ENCODE measurements at regions not wholly inside any gene's neighbourhood (a gene's known extent, or its start where the extent isn't known, plus 50 kb on each side); places are given as distances from the start of the nearest gene placed in this dataset.

- Mint-ChIP-seq H3K27me3 (ENCODE audit: low read depth) (no peaks in the 10 kb centered on the region), H3K36me3 (peaks cover 14% of the 10 kb centered on the region), H3K4me1 (0 out of 2 replicates have a peak, but pooled peaks cover 2% of the 10 kb centered on the region), H3K27ac (no peak overlapping the region), H3K9me3 (peaks cover 20% of the 10 kb centered on the region), H3K4me3 (no peak overlapping the region)
- ChIA-PET CTCF (no interaction called here), POLR2A (no interaction called here)
- DNase-seq (ENCODE audit: low spot score): no peak
- ATAC-seq: no peak
- no peak for TF ChIP-seq PREB (CRISPR knock-in tag; IDR thresholded peaks at IDR 0.05; ENCODE audit: borderline replicate concordance)
- TF ChIP-seq, protein P1, sequence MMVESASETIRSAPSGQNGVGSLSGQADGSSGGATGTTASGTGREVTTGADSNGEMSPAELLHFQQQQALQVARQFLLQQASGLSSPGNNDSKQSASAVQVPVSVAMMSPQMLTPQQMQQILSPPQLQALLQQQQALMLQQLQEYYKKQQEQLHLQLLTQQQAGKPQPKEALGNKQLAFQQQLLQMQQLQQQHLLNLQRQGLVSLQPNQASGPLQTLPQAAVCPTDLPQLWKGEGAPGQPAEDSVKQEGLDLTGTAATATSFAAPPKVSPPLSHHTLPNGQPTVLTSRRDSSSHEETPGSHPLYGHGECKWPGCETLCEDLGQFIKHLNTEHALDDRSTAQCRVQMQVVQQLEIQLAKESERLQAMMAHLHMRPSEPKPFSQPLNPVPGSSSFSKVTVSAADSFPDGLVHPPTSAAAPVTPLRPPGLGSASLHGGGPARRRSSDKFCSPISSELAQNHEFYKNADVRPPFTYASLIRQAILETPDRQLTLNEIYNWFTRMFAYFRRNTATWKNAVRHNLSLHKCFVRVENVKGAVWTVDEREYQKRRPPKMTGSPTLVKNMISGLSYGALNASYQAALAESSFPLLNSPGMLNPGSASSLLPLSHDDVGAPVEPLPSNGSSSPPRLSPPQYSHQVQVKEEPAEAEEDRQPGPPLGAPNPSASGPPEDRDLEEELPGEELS (CRISPR knock-in tag; IDR thresholded peaks at IDR 0.05): no peak
- TF ChIP-seq, protein P2, sequence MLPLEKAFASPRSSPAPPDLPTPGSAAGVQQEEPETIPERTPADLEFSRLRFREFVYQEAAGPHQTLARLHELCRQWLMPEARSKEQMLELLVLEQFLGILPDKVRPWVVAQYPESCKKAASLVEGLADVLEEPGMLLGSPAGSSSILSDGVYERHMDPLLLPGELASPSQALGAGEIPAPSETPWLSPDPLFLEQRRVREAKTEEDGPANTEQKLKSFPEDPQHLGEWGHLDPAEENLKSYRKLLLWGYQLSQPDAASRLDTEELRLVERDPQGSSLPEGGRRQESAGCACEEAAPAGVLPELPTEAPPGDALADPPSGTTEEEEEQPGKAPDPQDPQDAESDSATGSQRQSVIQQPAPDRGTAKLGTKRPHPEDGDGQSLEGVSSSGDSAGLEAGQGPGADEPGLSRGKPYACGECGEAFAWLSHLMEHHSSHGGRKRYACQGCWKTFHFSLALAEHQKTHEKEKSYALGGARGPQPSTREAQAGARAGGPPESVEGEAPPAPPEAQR (CRISPR knock-in tag; IDR thresholded peaks at IDR 0.05): no peak
- no peak for TF ChIP-seq E2F5 (CRISPR knock-in tag; IDR thresholded peaks at IDR 0.05)
- no peak for TF ChIP-seq FOXK1 (CRISPR knock-in tag; IDR thresholded peaks at IDR 0.05)
- no peak for TF ChIP-seq IRF2 (CRISPR knock-in tag; IDR thresholded peaks at IDR 0.05; ENCODE audit: borderline replicate concordance, low read depth)
- no peak for TF ChIP-seq PRDM15 (CRISPR knock-in tag; IDR thresholded peaks at IDR 0.05)
- TF ChIP-seq AR (CRISPR knock-in tag; IDR thresholded peaks at IDR 0.05): no peak
- TF ChIP-seq ZNF232 (CRISPR knock-in tag; IDR thresholded peaks at IDR 0.05): no peak
- no peak for TF ChIP-seq E2F1 (CRISPR knock-in tag; IDR thresholded peaks at IDR 0.05)
- TF ChIP-seq CDX4 (CRISPR knock-in tag; IDR thresholded peaks at IDR 0.05; ENCODE audit: borderline replicate concordance): no peak
- no peak for TF ChIP-seq ZNF121 (CRISPR knock-in tag; IDR thresholded peaks at IDR 0.05)
- no peak for TF ChIP-seq CREB1 (CRISPR knock-in tag; IDR thresholded peaks at IDR 0.05)
- TF ChIP-seq FOXJ3 (CRISPR knock-in tag; IDR thresholded peaks at IDR 0.05; ENCODE audit: borderline replicate concordance): no peak
- TF ChIP-seq CBFB (CRISPR knock-in tag; IDR thresholded peaks at IDR 0.05; ENCODE audit: low read depth): no peak
- no peak for TF ChIP-seq USF2 (CRISPR knock-in tag; IDR thresholded peaks at IDR 0.05)
- TF ChIP-seq, protein P3, sequence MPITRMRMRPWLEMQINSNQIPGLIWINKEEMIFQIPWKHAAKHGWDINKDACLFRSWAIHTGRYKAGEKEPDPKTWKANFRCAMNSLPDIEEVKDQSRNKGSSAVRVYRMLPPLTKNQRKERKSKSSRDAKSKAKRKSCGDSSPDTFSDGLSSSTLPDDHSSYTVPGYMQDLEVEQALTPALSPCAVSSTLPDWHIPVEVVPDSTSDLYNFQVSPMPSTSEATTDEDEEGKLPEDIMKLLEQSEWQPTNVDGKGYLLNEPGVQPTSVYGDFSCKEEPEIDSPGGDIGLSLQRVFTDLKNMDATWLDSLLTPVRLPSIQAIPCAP (CRISPR knock-in tag; IDR thresholded peaks at IDR 0.05): no peak
Observed at GRCh38 chr2:22812065-22812680, 572.8 kb upstream of the KLHL29 start.

Data from WTC11 (cell line).